ENCODE measurements at regions not wholly inside any gene's neighbourhood (a gene's known extent, or its start where the extent isn't known, plus 50 kb on each side); places are given as distances from the start of the nearest gene placed in this dataset.

- TF ChIP-seq TAF1 (IDR thresholded peaks at IDR 0.05; ENCODE audit: low read depth), result no peak
- no peak for TF ChIP-seq MXI1 (conservative IDR thresholded peaks at IDR 0.05; ENCODE audit: poor library complexity, severe bottlenecking)
- no peak for TF ChIP-seq RAD21 (conservative IDR thresholded peaks at IDR 0.05)
- TF ChIP-seq SMC3 (conservative IDR thresholded peaks at IDR 0.05; ENCODE audit: poor library complexity), result no peak
- no peak for TF ChIP-seq POLR2AphosphoS5 (IDR thresholded peaks at IDR 0.05)
- TF ChIP-seq EZH2 (IDR thresholded peaks at IDR 0.05; ENCODE audit: borderline replicate concordance, insufficient read depth, low read length, poor library complexity, severe bottlenecking), result no peak
- no peak for TF ChIP-seq CTCF (IDR thresholded peaks at IDR 0.05; ENCODE audit: poor library complexity, severe bottlenecking)
- no peak for TF ChIP-seq REST (IDR thresholded peaks at IDR 0.05; ENCODE audit: borderline replicate concordance)
- TF ChIP-seq EP300 (conservative IDR thresholded peaks at IDR 0.05; ENCODE audit: poor library complexity, severe bottlenecking), result no peak
Observed at GRCh38 chr7:45514944-45515343, 59.2 kb upstream of the ADCY1 start.

GRCh38 chr7:45515346-45515745 is 58.8 kb upstream of the ADCY1 start:
- Histone ChIP-seq H3K9me2 (ENCODE audit: insufficient read depth, low read length) (no peaks in the 10 kb centered on the region), H3K36me3 (ENCODE audit: insufficient read depth, low read length) (no peaks in the 10 kb centered on the region), H2AFZ (ENCODE audit: low read depth, low read length) (peak overlapping the region; percentile 13), H3K79me2 (replicated peaks; ENCODE audit: insufficient read depth, low read length) (no peaks in the 10 kb centered on the region), H4K20me1 (ENCODE audit: insufficient read depth) (no peaks in the 10 kb centered on the region), H3K4me3 (ENCODE audit: low read length) (no peak overlapping the region), H3K9ac (ENCODE audit: low read length) (no peak overlapping the region), H3K4me2 (ENCODE audit: low read length) (no peak overlapping the region), H3K9me3 (ENCODE audit: low read length) (no peaks in the 10 kb centered on the region), H3F3A (ENCODE audit: insufficient read depth, low read length, poor library complexity, severe bottlenecking) (no peaks in the 10 kb centered on the region), H3K27ac (ENCODE audit: low read length) (no peak overlapping the region), H3K27me3 (ENCODE audit: insufficient read depth, low read depth, low read length) (no peaks in the 10 kb centered on the region)
- TF ChIP-seq REST (IDR thresholded peaks at IDR 0.05; ENCODE audit: borderline replicate concordance), result no peak
- TF ChIP-seq POLR2AphosphoS5 (IDR thresholded peaks at IDR 0.05), result no peak
- TF ChIP-seq EP300 (conservative IDR thresholded peaks at IDR 0.05; ENCODE audit: poor library complexity, severe bottlenecking), result no peak
- no peak for TF ChIP-seq SMC3 (conservative IDR thresholded peaks at IDR 0.05; ENCODE audit: poor library complexity)
- no peak for TF ChIP-seq TAF1 (IDR thresholded peaks at IDR 0.05; ENCODE audit: low read depth)
- TF ChIP-seq RAD21 (conservative IDR thresholded peaks at IDR 0.05), result no peak
- TF ChIP-seq CTCF (IDR thresholded peaks at IDR 0.05; ENCODE audit: poor library complexity, severe bottlenecking), result no peak
- TF ChIP-seq EZH2 (IDR thresholded peaks at IDR 0.05; ENCODE audit: borderline replicate concordance, insufficient read depth, low read length, poor library complexity, severe bottlenecking), result no peak
- TF ChIP-seq MXI1 (conservative IDR thresholded peaks at IDR 0.05; ENCODE audit: poor library complexity, severe bottlenecking), result no peak

More at GRCh38 chr7:45514944-45515343, 59.2 kb upstream of the ADCY1 start:
- Histone ChIP-seq H2AFZ (ENCODE audit: low read depth, low read length) (no peak overlapping the region), H3K9ac (ENCODE audit: low read length) (no peak overlapping the region), H3K36me3 (ENCODE audit: insufficient read depth, low read length) (no peaks in the 10 kb centered on the region), H3K79me2 (replicated peaks; ENCODE audit: insufficient read depth, low read length) (no peaks in the 10 kb centered on the region), H3F3A (ENCODE audit: insufficient read depth, low read length, poor library complexity, severe bottlenecking) (no peaks in the 10 kb centered on the region), H3K9me3 (ENCODE audit: low read length) (no peaks in the 10 kb centered on the region), H3K27me3 (ENCODE audit: insufficient read depth, low read depth, low read length) (no peaks in the 10 kb centered on the region), H3K27ac (ENCODE audit: low read length) (no peak overlapping the region), H3K4me2 (ENCODE audit: low read length) (no peak overlapping the region), H4K20me1 (ENCODE audit: insufficient read depth) (no peaks in the 10 kb centered on the region), H3K9me2 (ENCODE audit: insufficient read depth, low read length) (no peaks in the 10 kb centered on the region), H3K4me3 (ENCODE audit: low read length) (no peak overlapping the region)

All from neural cell (in vitro differentiated cells).